ENCODE measurements at regions not wholly inside any gene's neighbourhood (a gene's known extent, or its start where the extent isn't known, plus 50 kb on each side); places are given as distances from the start of the nearest gene placed in this dataset.

DNA sequence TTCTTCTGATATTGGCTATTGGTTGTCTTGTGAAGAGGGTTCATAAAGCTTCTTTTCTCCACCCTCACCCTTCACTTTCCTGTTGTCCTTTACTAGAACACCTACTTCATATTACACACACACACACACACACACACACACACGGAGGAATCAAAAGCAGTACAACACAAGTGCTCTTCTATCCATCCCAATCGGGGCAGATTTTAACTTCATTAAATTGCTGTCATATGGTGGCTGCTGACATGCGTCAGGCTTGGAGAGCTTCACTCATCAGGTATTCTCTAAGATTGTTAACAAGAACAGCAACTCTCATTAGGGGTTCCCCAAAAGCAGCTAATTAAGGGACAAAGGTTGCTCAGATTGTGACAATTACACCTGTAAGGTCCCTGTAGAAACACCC, 239.1 kb upstream of the MEIS2 start:
- Histone ChIP-seq H3K9ac (ENCODE audit: low read depth in 1 of 2, low read length in 2 of 2) (no peak overlapping the region), H3K27ac (ENCODE audit: low read depth in 1 of 2, low read length in 2 of 2) (no peak overlapping the region), H3K27me3 (ENCODE audit: control insufficient read depth in 4 of 4, insufficient read depth in 4 of 4, low read length in 3 of 4) (no peaks in the 10 kb centered on the region), H3K36me3 (ENCODE audit: control insufficient read depth in 4 of 4, insufficient read depth in 3 of 4, low read depth in 1 of 4, low read length in 3 of 4) (no peaks in the 10 kb centered on the region), H3K4me3 (ENCODE audit: low read depth in 1 of 3, low read length in 3 of 3) (no peak overlapping the region), H3K9me3 (ENCODE audit: control insufficient read depth in 4 of 4, low read length in 3 of 4) (no peaks in the 10 kb centered on the region), H3K4me1 (ENCODE audit: control insufficient read depth in 4 of 4, insufficient read depth in 4 of 4, low read length in 3 of 4) (no peaks in the 10 kb centered on the region)
- TF ChIP-seq NR2F2 (IDR thresholded peaks at IDR 0.05) (no peak), MAX (IDR thresholded peaks at IDR 0.05) (no peak), HNF4A (conservative IDR thresholded peaks at IDR 0.05) (no peak)
- 87% methylated on average over 3 of the region's 3 CpGs for WGBS
- DNase-seq (ENCODE audit: low spot score), result no peak

DNA sequence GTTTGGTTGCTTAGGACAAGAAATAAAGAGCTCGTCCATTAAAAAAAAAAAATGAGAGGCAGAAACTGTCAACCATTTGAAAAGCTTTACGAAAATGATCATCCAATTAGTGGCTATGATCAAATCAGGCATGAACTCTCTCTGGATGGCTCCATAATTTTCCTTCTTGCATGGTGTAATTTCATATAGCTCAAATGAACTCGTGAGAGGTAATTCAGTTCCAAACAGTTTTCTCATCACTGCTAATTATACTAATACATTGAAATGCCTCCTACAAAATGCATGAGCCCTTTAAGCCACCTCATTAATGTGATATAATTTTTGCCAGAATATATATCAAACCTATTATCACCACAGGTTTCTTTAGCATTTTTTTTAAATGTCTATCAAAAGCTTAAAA, 239.5 kb upstream of the MEIS2 start:
- Histone ChIP-seq H3K4me3 (ENCODE audit: low read depth in 1 of 3, low read length in 3 of 3) (no peak overlapping the region), H3K27ac (ENCODE audit: low read depth in 1 of 2, low read length in 2 of 2) (no peak overlapping the region), H3K27me3 (ENCODE audit: control insufficient read depth in 4 of 4, insufficient read depth in 4 of 4, low read length in 3 of 4) (no peaks in the 10 kb centered on the region), H3K9ac (ENCODE audit: low read depth in 1 of 2, low read length in 2 of 2) (no peak overlapping the region), H3K9me3 (ENCODE audit: control insufficient read depth in 4 of 4, low read length in 3 of 4) (no peaks in the 10 kb centered on the region), H3K36me3 (ENCODE audit: control insufficient read depth in 4 of 4, insufficient read depth in 3 of 4, low read depth in 1 of 4, low read length in 3 of 4) (no peaks in the 10 kb centered on the region), H3K4me1 (ENCODE audit: control insufficient read depth in 4 of 4, insufficient read depth in 4 of 4, low read length in 3 of 4) (no peaks in the 10 kb centered on the region)
- no peak for DNase-seq (ENCODE audit: low spot score)
- TF ChIP-seq YY1 (IDR thresholded peaks at IDR 0.05) (no peak), GABPA (IDR thresholded peaks at IDR 0.05 in 1 of 2, conservative IDR thresholded peaks at IDR 0.05 in 1 of 2) (no peak), REST (IDR thresholded peaks at IDR 0.05) (no peak), RXRA (IDR thresholded peaks at IDR 0.05) (no peak), HNF4G (IDR thresholded peaks at IDR 0.05) (no peak), RAD21 (IDR thresholded peaks at IDR 0.05) (no peak), TAF1 (conservative IDR thresholded peaks at IDR 0.05) (no peak), EGR1 (IDR thresholded peaks at IDR 0.05; ENCODE audit: low read depth in 2 of 2) (no peak), SP1 (IDR thresholded peaks at IDR 0.05) (no peak), JUND (IDR thresholded peaks at IDR 0.05) (no peak), FOXA1 (IDR thresholded peaks at IDR 0.05) (no peak), NR2F2 (IDR thresholded peaks at IDR 0.05) (no peak), HNF4A (conservative IDR thresholded peaks at IDR 0.05) (no peak), FOXA2 (IDR thresholded peaks at IDR 0.05) (no peak), MAX (IDR thresholded peaks at IDR 0.05) (no peak)
- TF ChIP-seq, protein P1, sequence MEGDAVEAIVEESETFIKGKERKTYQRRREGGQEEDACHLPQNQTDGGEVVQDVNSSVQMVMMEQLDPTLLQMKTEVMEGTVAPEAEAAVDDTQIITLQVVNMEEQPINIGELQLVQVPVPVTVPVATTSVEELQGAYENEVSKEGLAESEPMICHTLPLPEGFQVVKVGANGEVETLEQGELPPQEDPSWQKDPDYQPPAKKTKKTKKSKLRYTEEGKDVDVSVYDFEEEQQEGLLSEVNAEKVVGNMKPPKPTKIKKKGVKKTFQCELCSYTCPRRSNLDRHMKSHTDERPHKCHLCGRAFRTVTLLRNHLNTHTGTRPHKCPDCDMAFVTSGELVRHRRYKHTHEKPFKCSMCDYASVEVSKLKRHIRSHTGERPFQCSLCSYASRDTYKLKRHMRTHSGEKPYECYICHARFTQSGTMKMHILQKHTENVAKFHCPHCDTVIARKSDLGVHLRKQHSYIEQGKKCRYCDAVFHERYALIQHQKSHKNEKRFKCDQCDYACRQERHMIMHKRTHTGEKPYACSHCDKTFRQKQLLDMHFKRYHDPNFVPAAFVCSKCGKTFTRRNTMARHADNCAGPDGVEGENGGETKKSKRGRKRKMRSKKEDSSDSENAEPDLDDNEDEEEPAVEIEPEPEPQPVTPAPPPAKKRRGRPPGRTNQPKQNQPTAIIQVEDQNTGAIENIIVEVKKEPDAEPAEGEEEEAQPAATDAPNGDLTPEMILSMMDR (IDR thresholded peaks at IDR 0.05; ENCODE audit: low read depth, low read length, missing input control), result no peak
- TF ChIP-seq, protein P2, sequence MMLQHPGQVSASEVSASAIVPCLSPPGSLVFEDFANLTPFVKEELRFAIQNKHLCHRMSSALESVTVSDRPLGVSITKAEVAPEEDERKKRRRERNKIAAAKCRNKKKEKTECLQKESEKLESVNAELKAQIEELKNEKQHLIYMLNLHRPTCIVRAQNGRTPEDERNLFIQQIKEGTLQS (IDR thresholded peaks at IDR 0.05), result no peak
- TF ChIP-seq, protein P3, sequence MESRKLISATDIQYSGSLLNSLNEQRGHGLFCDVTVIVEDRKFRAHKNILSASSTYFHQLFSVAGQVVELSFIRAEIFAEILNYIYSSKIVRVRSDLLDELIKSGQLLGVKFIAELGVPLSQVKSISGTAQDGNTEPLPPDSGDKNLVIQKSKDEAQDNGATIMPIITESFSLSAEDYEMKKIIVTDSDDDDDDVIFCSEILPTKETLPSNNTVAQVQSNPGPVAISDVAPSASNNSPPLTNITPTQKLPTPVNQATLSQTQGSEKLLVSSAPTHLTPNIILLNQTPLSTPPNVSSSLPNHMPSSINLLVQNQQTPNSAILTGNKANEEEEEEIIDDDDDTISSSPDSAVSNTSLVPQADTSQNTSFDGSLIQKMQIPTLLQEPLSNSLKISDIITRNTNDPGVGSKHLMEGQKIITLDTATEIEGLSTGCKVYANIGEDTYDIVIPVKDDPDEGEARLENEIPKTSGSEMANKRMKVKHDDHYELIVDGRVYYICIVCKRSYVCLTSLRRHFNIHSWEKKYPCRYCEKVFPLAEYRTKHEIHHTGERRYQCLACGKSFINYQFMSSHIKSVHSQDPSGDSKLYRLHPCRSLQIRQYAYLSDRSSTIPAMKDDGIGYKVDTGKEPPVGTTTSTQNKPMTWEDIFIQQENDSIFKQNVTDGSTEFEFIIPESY (IDR thresholded peaks at IDR 0.05), result no peak
- WGBS, result 85% methylated on average over 3 of the region's 3 CpGs

All from liver (tissue), 8 donors.